ENCODE measurements at regions not wholly inside any gene's neighbourhood (a gene's known extent, or its start where the extent isn't known, plus 50 kb on each side); places are given as distances from the start of the nearest gene placed in this dataset.

DNA sequence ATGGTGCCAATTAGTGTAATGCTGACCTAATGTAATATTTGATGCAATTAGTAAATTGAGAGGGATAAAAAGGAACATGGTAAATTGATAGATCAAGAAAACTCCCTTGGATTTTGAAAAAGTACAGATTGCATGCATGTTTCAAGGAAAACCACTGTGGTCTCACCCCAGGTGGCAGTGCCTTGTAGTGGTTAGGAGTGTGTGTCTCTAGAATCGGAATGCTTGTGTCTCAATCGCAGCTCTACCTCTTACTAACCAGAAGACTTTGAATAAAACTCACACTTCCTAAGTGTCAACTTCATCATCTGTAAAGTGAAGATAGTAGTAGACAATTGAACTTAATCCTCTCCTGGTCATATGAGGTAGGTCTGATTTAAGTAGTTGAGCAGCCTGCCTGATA lies 128.9 kb upstream of the GOT2 start:
- no peak for TF ChIP-seq TAF1 (IDR thresholded peaks at IDR 0.05; ENCODE audit: borderline replicate concordance, insufficient read depth, low read length)
- TF ChIP-seq SIN3A (IDR thresholded peaks at IDR 0.05; ENCODE audit: borderline replicate concordance, insufficient read depth, low read length): no peak

- TF ChIP-seq SIN3A (IDR thresholded peaks at IDR 0.05; ENCODE audit: borderline replicate concordance, insufficient read depth, low read length): no peak
- no peak for TF ChIP-seq POLR2AphosphoS5 (IDR thresholded peaks at IDR 0.05; ENCODE audit: low read depth, low read length)
- TF ChIP-seq, protein P1, sequence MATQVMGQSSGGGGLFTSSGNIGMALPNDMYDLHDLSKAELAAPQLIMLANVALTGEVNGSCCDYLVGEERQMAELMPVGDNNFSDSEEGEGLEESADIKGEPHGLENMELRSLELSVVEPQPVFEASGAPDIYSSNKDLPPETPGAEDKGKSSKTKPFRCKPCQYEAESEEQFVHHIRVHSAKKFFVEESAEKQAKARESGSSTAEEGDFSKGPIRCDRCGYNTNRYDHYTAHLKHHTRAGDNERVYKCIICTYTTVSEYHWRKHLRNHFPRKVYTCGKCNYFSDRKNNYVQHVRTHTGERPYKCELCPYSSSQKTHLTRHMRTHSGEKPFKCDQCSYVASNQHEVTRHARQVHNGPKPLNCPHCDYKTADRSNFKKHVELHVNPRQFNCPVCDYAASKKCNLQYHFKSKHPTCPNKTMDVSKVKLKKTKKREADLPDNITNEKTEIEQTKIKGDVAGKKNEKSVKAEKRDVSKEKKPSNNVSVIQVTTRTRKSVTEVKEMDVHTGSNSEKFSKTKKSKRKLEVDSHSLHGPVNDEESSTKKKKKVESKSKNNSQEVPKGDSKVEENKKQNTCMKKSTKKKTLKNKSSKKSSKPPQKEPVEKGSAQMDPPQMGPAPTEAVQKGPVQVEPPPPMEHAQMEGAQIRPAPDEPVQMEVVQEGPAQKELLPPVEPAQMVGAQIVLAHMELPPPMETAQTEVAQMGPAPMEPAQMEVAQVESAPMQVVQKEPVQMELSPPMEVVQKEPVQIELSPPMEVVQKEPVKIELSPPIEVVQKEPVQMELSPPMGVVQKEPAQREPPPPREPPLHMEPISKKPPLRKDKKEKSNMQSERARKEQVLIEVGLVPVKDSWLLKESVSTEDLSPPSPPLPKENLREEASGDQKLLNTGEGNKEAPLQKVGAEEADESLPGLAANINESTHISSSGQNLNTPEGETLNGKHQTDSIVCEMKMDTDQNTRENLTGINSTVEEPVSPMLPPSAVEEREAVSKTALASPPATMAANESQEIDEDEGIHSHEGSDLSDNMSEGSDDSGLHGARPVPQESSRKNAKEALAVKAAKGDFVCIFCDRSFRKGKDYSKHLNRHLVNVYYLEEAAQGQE (IDR thresholded peaks at IDR 0.05; ENCODE audit: insufficient read depth in 1 of 2, low read depth in 2 of 2, low read length in 2 of 2): no peak
Observed at GRCh38 chr16:58862334-58863021, 128.4 kb upstream of the GOT2 start.

DNA sequence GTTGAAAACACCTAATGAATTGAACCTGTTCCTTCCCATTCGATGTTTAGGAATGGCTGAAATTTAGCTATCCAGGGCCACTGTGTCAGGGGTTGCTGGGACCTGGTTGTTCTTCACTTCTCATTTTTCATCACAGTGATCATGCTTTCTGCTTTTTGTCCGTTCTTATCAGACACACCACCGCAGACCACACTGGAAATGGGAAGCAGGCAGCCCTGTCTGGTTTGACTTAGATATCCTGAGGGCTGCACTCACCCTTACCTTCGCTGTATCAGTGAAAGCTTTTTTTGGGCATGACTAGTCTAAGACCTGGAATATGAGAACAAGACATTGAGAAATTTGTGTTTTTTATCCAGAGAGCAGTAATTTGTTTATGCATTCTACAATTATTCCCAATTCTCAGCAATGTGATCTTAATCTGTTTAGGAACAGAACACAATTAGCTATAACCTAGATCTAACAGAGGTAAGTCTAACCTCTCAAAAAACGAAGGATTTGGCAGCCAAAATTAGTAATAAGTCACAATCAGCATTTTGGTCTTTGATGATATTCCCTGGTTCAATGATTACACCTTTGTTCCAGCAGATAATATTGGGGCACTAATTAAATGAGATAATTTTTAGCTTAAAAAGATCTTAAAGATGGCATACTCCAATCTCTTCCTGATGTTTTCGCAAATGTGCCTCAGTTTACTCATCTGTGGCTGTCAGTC lies 126.0 kb upstream of the GOT2 start:
- no peak for TF ChIP-seq FOXP2 (optimal IDR thresholded peaks at IDR 0.05; ENCODE audit: borderline replicate concordance, extremely low read depth, extremely low read length, insufficient read depth)
- TF ChIP-seq, protein P1 (IDR thresholded peaks at IDR 0.05; ENCODE audit: insufficient read depth in 1 of 2, low read depth in 2 of 2, low read length in 2 of 2): no peak
- TF ChIP-seq SIN3A (IDR thresholded peaks at IDR 0.05; ENCODE audit: borderline replicate concordance, insufficient read depth, low read length): no peak
- no peak for TF ChIP-seq POLR2AphosphoS5 (IDR thresholded peaks at IDR 0.05; ENCODE audit: low read depth, low read length)
- no peak for TF ChIP-seq TAF1 (IDR thresholded peaks at IDR 0.05; ENCODE audit: borderline replicate concordance, insufficient read depth, low read length)

DNA sequence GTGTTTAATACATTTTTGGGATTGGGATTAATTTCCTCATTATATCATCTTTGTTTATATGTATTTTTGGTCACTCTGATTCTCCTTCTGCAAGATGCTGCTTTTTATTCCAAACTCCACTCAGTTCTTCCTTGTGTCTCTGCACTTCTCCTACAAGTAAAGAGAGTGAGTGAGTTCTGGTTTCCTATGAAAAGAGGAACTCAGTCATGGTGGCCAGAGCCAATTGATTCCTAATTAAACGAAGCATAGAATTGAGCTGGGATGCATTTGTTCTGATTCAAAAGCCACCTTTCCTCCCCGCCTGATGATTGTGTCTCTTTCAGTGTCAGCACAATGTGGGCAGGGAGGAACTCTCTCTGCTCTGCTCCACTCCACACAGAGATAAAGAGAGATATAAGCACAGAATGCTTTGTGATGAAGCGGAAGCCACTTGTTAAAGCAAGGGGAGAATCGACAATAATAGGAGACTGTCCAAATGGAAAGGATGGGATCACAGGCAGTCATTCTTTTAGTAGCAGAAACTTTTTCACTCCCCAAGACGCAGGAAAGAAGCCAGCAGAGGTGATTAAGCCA lies 121.3 kb upstream of the GOT2 start:
- TF ChIP-seq SIN3A (IDR thresholded peaks at IDR 0.05; ENCODE audit: borderline replicate concordance, insufficient read depth, low read length) (no peak), FOXP2 (optimal IDR thresholded peaks at IDR 0.05; ENCODE audit: borderline replicate concordance, extremely low read depth, extremely low read length, insufficient read depth) (no peak), POLR2AphosphoS5 (IDR thresholded peaks at IDR 0.05; ENCODE audit: low read depth, low read length) (no peak), TAF1 (IDR thresholded peaks at IDR 0.05; ENCODE audit: borderline replicate concordance, insufficient read depth, low read length) (no peak)
- TF ChIP-seq, protein P1 (IDR thresholded peaks at IDR 0.05; ENCODE audit: insufficient read depth in 1 of 2, low read depth in 2 of 2, low read length in 2 of 2): no peak

DNA sequence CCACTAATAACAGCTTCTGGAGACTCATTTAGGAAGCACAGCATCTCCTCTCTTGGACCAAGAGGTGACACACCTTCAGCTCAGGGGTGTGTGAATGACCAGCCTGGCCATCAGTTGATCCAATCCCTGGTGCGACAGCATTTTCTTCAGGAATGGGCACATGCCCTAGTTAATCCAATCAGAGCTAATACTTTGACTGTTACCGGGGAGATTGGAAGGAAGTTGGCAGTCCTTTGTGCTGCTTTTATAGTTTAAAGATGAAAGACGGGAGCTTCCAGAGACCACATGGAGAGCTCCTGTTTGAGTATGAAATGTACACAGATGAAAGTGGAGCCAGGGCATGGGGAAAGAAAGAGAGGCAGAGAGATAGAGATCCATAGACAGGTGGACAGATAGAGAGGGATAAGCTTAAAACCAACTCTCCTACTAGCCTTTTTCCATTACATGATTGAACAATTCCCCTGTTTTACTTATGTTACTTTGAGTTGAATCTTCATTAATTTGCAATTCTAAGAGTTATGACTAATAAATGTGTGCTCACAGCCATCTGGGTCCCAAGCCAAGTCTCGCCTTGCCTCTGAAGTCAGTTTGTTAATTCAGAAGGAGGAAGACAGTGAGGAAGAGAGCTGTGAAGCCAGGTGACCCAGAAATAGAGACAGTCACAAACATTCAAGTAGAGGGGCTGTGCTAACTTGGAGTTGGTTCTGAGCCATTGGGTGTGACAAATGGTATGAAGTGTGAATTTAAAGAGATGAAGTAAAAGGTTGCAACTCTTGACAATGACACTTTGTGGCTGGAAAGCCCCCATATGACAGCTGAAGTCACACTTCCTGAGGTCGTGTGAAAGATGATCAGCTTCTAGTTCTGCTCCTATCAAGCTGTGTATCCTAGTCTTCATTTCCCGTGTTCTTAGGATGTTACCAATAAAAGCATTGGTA lies 120.0 kb upstream of the GOT2 start:
- TF ChIP-seq TAF1 (IDR thresholded peaks at IDR 0.05; ENCODE audit: borderline replicate concordance, insufficient read depth, low read length): no peak
- TF ChIP-seq, protein P1 (IDR thresholded peaks at IDR 0.05; ENCODE audit: insufficient read depth in 1 of 2, low read depth in 2 of 2, low read length in 2 of 2): no peak
- TF ChIP-seq FOXP2 (optimal IDR thresholded peaks at IDR 0.05; ENCODE audit: borderline replicate concordance, extremely low read depth, extremely low read length, insufficient read depth): no peak
- no peak for TF ChIP-seq POLR2AphosphoS5 (IDR thresholded peaks at IDR 0.05; ENCODE audit: low read depth, low read length)
- TF ChIP-seq SIN3A (IDR thresholded peaks at IDR 0.05; ENCODE audit: borderline replicate concordance, insufficient read depth, low read length): no peak

Measured in PFSK-1 (cell line).